Spleen (tissue), 11 donors: ENCODE measurements at regions not wholly inside any gene's neighbourhood (a gene's known extent, or its start where the extent isn't known, plus 50 kb on each side); places are given as distances from the start of the nearest gene placed in this dataset.
A peak's percentile ranks its signal among the peaks of the same experiment; 100 is the strongest.
"Not testable (repeated sequence)": the region's sequence is repeated elsewhere in the genome, so short reads cannot be mapped to it uniquely, and the experiment has no call there.

Experiments
- DNase-seq: peaks from one replicate; pipeline ENCODE4 v3.0.0-alpha.2; 2020
- H3K27ac ChIP-seq, 8 donors: fragments of 200-600 bp; sonication (generic) in 7 of 8; 1 replicate in 4 of 8; 2 replicates in 4 of 8; pipeline versions ENCODE4 v1.5.0 to v1.8.0; 2016 to 2021; ENCODE audit warnings: inconsistent platforms in 4 of 8, mild to moderate bottlenecking in 4 of 8, moderate library complexity in 1 of 8
- H3K27me3 ChIP-seq, 7 donors: fragments of 200-600 bp; sonication (generic) in 6 of 7; replicated peaks in 1 of 7; 1 replicate in 4 of 7; 2 replicates in 3 of 7; pipeline versions ENCODE4 v1.5.0 to v1.8.0; 2016 to 2021; ENCODE audit warnings: inconsistent platforms in 3 of 7, mild to moderate bottlenecking in 1 of 7
- H3K36me3 ChIP-seq, 6 donors: fragments of 200-600 bp; sonication (generic) in 5 of 6; 1 replicate in 4 of 6; 2 replicates in 2 of 6; pipeline versions ENCODE4 v1.5.0 to v1.8.0; 2016 to 2021; ENCODE audit warnings: inconsistent platforms in 2 of 6
- H3K4me1 ChIP-seq, 6 donors: fragments of 200-600 bp; sonication (generic) in 5 of 6; 1 replicate in 3 of 6; 2 replicates in 3 of 6; pipeline versions ENCODE4 v1.5.0 to v1.8.0; 2016 to 2021; ENCODE audit warnings: inconsistent platforms in 3 of 6
- H3K4me3 ChIP-seq, 8 donors: fragments of 200-600 bp; sonication (generic) in 7 of 8; 1 replicate in 4 of 8; 2 replicates in 4 of 8; pipeline versions ENCODE4 v1.5.0 to v1.8.0; 2016 to 2021; ENCODE audit warnings: inconsistent platforms in 4 of 8, mild to moderate bottlenecking in 4 of 8, moderate library complexity in 2 of 8
- H3K9me3 ChIP-seq, 8 donors: fragments of 200-600 bp; sonication (generic) in 7 of 8; 1 replicate in 4 of 8; 2 replicates in 4 of 8; pipeline versions ENCODE4 v1.5.0 to v1.8.0; 2016 to 2021; ENCODE audit warnings: inconsistent platforms in 4 of 8
- POLR2A ChIP-seq, 3 donors: fragments of 450-650 bp; IDR thresholded peaks; one replicate each; pipeline ENCODE4 v1.5.1; 2017; ENCODE audit warnings: antibody characterized with exemption in 3 of 3, mild to moderate bottlenecking in 1 of 3
- POLR2AphosphoS5 ChIP-seq, 3 donors: sonication (generic); formaldehyde crosslinking; IDR thresholded peaks; one replicate each; pipeline ENCODE4 v1.5.1; 2017; ENCODE audit warnings: antibody characterized with exemption in 3 of 3
- WGBS, 5 donors: extraction: QIAGEN DNeasy Blood & Tissue Kit in 3 of 5; methylation state at CpG; one replicate each; pipeline versions ENCODE4 v1.1.5 to v1.1.7; 2013 to 2018; 5-methylcytosine and 5-hydroxymethylcytosine counted together
- intact Hi-C: fragments of 100-400 bp; cut with DNase I; formaldehyde crosslinking; loops from one replicate; pipeline ENCODE4 v1.15.0; 2023; ENCODE audit warnings: low total_unique reads
- TF ChIP-seq, protein P1 (sequence below), 11 experiments: fragments of 200-600 bp in 7 of 11; fragments of 450-650 bp in 4 of 11; sonication (generic) in 4 of 11; IDR thresholded peaks in 8 of 11; conservative IDR thresholded peaks in 3 of 11; 1 replicate in 7 of 11; 2 replicates in 4 of 11; pipeline versions ENCODE4 v1.4.0 to v1.8.0; 2016 to 2021; ENCODE audit warnings: antibody characterized with exemption in 11 of 11, inconsistent platforms in 4 of 11, mild to moderate bottlenecking in 1 of 11
- donor health status: healthy with polysubstance abuse.
- donor health status: DM: no; HTN: no; CAD: no; lungs with moderate emphysema.
- donor health status: DM: no; HTN: no; CAD: no.
- donor health status: Bipolar disorder and iron deficiency.
- donor health status: healthy.
- donor health status: DM: no; HTN: no; CAD: no.
- donor health status: DM: yes; HTN: yes; CAD: no.

DNA sequence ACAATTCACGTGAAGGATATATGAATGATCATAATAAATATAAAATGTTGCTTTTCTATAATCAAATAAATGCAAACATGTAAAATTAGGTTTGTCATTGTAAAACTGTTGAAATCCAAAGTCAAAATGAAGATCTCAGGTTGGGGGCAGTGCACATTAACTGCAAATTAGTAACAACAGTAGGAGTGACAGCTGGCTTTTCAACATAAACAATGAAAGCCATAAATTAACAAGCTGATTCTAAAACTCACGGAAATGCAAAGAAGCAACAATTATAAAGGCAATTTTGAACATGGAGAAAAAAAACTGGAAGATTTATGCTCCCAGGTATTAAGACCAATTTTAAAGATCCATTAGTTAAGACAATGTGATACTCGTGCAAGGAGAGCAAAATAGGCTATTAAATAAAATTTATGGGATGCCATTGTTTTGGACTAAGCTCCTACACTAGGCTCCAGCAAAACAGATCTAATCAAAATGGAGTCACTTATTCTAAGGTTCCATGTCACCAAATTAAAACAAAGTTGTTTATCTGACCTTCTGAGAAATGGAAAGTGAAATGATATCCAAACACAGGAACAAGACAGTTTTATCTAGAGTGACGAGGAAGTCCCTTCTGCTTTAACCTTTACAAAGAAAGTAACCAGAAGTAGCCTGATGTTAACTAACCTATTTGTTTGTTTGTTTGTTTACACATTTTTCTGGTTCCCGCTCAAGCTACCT is 770.8 kb downstream of the EPHA7 start:
- Histone ChIP-seq H3K4me1 (no peaks in the 10 kb centered on the region), H3K27ac (no peak overlapping the region), H3K9me3 (peaks cover 0 to 25% (median 7%) of the 10 kb centered on the region in 8 donors), H3K4me3 (no peak overlapping the region), H3K27me3 (no peaks in the 10 kb centered on the region), H3K36me3 (no peaks in the 10 kb centered on the region)
- DNase-seq = no peak
- TF ChIP-seq POLR2A (IDR thresholded peaks at IDR 0.05) = no peak
- intact Hi-C loops = no loop called here
- WGBS, 5 donors = 63 to 76% (median 71%) methylated on average over 5 of the region's 5 CpGs

DNA sequence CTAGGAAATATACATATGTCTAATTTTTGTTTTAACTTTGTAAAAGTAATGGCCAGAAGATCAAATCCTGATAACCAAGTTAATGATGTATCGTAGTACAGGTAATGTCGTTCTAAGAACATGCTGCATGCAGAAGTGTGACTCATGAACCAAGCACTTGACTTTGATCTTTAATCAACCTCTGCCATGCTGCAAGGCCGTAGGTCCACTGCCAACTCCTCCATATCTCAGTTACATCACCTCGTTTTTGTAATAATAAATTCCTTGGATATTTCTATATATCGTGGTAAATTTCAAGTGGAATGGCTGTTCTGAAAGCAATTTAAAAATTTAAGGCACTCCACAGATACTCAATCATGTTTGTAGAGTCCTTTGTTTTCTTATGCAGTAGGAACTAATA is 771.7 kb downstream of the EPHA7 start:
- Histone ChIP-seq H3K36me3 (no peaks in the 10 kb centered on the region), H3K9me3 (peaks cover 0 to 25% (median 7%) of the 10 kb centered on the region in 8 donors), H3K4me3 (no peak overlapping the region), H3K4me1 (no peaks in the 10 kb centered on the region), H3K27me3 (no peaks in the 10 kb centered on the region), H3K27ac (no peak overlapping the region)
- TF ChIP-seq POLR2A (IDR thresholded peaks at IDR 0.05) = no peak
- TF ChIP-seq, protein P1, sequence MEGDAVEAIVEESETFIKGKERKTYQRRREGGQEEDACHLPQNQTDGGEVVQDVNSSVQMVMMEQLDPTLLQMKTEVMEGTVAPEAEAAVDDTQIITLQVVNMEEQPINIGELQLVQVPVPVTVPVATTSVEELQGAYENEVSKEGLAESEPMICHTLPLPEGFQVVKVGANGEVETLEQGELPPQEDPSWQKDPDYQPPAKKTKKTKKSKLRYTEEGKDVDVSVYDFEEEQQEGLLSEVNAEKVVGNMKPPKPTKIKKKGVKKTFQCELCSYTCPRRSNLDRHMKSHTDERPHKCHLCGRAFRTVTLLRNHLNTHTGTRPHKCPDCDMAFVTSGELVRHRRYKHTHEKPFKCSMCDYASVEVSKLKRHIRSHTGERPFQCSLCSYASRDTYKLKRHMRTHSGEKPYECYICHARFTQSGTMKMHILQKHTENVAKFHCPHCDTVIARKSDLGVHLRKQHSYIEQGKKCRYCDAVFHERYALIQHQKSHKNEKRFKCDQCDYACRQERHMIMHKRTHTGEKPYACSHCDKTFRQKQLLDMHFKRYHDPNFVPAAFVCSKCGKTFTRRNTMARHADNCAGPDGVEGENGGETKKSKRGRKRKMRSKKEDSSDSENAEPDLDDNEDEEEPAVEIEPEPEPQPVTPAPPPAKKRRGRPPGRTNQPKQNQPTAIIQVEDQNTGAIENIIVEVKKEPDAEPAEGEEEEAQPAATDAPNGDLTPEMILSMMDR (IDR thresholded peaks at IDR 0.05 in 8 of 11, conservative IDR thresholded peaks at IDR 0.05 in 3 of 11) = no peak
- no peak for TF ChIP-seq POLR2AphosphoS5 (IDR thresholded peaks at IDR 0.05)
- intact Hi-C loops = no loop called here
- 65 to 77% (median 67%) methylated on average over 5 of the region's 5 CpGs for WGBS, 5 donors
- DNase-seq = no peak

DNA sequence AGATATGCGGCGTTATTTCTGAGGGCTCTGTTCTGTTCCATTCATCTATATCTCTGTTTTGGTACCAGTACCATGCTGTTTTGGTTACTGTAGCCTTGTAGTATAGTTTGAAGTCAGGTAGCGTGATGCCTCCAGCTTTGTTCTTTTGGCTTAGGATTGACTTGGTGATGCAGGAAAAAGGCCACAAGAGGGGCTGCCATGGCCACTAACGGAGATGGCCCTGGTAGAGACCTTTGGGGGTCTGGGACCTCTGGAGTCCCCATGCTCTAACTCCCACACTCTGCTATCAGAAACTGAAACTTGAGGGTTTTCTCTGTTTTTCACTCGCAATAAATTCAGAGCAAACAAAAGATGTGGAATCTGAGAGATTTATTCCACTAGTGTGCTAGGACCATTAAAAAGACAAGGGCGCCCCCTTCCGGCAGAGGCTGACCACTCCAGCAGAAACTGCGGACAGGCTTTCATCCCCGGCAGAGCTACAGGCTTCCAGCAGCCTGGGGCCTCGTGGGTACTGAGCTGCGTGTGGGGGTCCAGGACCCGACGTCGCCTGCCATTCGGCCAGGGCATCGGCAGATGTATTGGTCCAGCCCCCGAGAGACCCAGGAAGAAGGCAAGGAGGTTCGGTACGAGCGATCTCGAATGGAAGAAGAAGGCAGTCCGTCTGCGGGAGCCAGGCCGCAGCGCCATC is 775.1 kb downstream of the EPHA7 start:
- H3K4me3 ChIP-seq, H3K27ac ChIP-seq, H3K27me3 ChIP-seq, intact Hi-C loops, H3K36me3 ChIP-seq, H3K4me1 ChIP-seq: not testable (repeated sequence)
- TF ChIP-seq, protein P1 (IDR thresholded peaks at IDR 0.05 in 8 of 11, conservative IDR thresholded peaks at IDR 0.05 in 3 of 11) = peak in 6 of 11 experiments; percentile 18 to 47 (median 30)
- peaks cover 0 to 22% (median 4%) of the 10 kb centered on the region in 8 donors for H3K9me3 ChIP-seq
- 75 to 85% (median 77%) methylated on average over 14 to 25 of the region's 25 CpGs for WGBS, 5 donors
- DNase-seq = peak; percentile 78

DNA sequence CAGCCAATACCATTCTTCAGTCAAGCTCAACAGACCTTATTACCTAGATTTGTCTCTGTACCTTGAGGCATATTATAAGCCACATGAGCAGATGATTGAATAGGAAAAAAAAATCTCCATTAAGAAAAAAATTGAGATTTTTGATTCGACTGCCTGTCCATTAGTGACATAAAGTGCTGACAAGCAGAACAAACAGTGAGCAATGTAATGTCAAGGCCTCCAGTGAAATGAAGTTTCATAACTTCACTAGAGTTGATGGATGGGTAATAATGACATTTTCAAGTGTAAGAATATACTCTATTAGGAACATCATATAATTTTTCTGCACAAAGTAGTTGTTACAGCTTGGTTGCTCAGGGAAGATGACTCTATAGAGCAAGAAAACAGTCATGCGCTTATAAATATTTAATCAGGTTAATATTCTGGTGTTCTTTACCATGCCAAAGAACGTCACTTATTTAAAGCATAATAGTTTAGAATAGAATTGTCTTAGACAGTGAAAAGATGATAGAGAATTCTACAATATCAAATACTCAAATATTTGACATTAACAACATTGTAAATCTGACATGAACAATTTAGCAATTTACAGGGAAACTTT is 783.7 kb downstream of the EPHA7 start:
- Histone ChIP-seq H3K4me1 (no peaks in the 10 kb centered on the region), H3K27me3 (no peaks in the 10 kb centered on the region), H3K9me3 (peaks cover 0 to 3% (median 0%) of the 10 kb centered on the region in 8 donors), H3K27ac (no peak overlapping the region), H3K4me3 (no peak overlapping the region), H3K36me3 (no peaks in the 10 kb centered on the region)
- TF ChIP-seq, protein P1 (IDR thresholded peaks at IDR 0.05 in 8 of 11, conservative IDR thresholded peaks at IDR 0.05 in 3 of 11) = no peak
- no peak for TF ChIP-seq POLR2A (IDR thresholded peaks at IDR 0.05)
- TF ChIP-seq POLR2AphosphoS5 (IDR thresholded peaks at IDR 0.05) = no peak
- intact Hi-C loops = no loop called here
- DNase-seq = no peak
- WGBS, 5 donors = 74 to 88% (median 77%) methylated on average over 3 of the region's 3 CpGs
